Testis (tissue), 2 donors: ENCODE measurements at regions not wholly inside any gene's neighbourhood (a gene's known extent, or its start where the extent isn't known, plus 50 kb on each side); places are given as distances from the start of the nearest gene placed in this dataset.

Source experiments
- DNase-seq: peaks from one replicate; pipeline ENCODE4 v3.0.0-alpha.2; 2019
- H3K27ac ChIP-seq, 2 donors: fragments of 200-600 bp; sonication (generic); one replicate each; pipeline ENCODE4 v1.5.1; 2019
- H3K27me3 ChIP-seq: fragments of 200-600 bp; sonication (generic); one replicate; pipeline ENCODE4 v1.5.1; 2019
- H3K36me3 ChIP-seq: fragments of 200-600 bp; sonication (generic); one replicate; pipeline ENCODE4 v1.5.1; 2017; ENCODE audit warnings: low read depth; ENCODE audit errors: missing control alignments
- H3K4me1 ChIP-seq: fragments of 200-600 bp; sonication (generic); one replicate; pipeline ENCODE4 v1.5.1; 2019
- H3K4me3 ChIP-seq, 2 donors: fragments of 200-600 bp; sonication (generic); one replicate each; pipeline ENCODE4 v1.5.1; 2017 to 2019
- H3K9me3 ChIP-seq: fragments of 200-600 bp; sonication (generic); one replicate; pipeline ENCODE4 v1.5.1; 2017
- POLR2A ChIP-seq: fragments of 450-650 bp; IDR thresholded peaks from one replicate; pipeline ENCODE4 v1.6.1; 2017; ENCODE audit warnings: antibody characterized with exemption, mild to moderate bottlenecking, moderate library complexity
- WGBS, 2 donors: methylation state at CpG; one replicate each; pipeline ENCODE4 v1.1.5; 2018; 5-methylcytosine and 5-hydroxymethylcytosine counted together
- intact Hi-C: fragments of 100-400 bp; cut with DNase I; formaldehyde crosslinking; loops from one replicate; pipeline ENCODE4 v1.15.1; 2023; ENCODE audit warnings: low total_unique reads
- TF ChIP-seq, protein P1 (sequence below), 3 experiments: fragments of 450-650 bp in 2 of 3; fragments of 200-600 bp in 1 of 3; sonication (generic) in 1 of 3; IDR thresholded peaks; one replicate each; pipeline ENCODE4 v1.5.1; 2016 to 2019; ENCODE audit warnings: antibody characterized with exemption in 3 of 3, mild to moderate bottlenecking in 2 of 3, moderate library complexity in 1 of 3

GRCh38 chr6:147910281-147910680 lies 401.8 kb downstream of the SAMD5 start:
- no peaks in the 10 kb centered on the region for H3K27me3 ChIP-seq
- no peak overlapping the region for H3K4me3 ChIP-seq
- intact Hi-C loops = no loop called here
- no peaks in the 10 kb centered on the region for H3K4me1 ChIP-seq
- H3K27ac ChIP-seq = no peak overlapping the region
- WGBS, 2 donors = 92 to 93% methylated on average over 9 of the region's 9 CpGs
- no peaks in the 10 kb centered on the region for H3K9me3 ChIP-seq
- no peak for DNase-seq
- H3K36me3 ChIP-seq = no peaks in the 10 kb centered on the region
- TF ChIP-seq, protein P1, sequence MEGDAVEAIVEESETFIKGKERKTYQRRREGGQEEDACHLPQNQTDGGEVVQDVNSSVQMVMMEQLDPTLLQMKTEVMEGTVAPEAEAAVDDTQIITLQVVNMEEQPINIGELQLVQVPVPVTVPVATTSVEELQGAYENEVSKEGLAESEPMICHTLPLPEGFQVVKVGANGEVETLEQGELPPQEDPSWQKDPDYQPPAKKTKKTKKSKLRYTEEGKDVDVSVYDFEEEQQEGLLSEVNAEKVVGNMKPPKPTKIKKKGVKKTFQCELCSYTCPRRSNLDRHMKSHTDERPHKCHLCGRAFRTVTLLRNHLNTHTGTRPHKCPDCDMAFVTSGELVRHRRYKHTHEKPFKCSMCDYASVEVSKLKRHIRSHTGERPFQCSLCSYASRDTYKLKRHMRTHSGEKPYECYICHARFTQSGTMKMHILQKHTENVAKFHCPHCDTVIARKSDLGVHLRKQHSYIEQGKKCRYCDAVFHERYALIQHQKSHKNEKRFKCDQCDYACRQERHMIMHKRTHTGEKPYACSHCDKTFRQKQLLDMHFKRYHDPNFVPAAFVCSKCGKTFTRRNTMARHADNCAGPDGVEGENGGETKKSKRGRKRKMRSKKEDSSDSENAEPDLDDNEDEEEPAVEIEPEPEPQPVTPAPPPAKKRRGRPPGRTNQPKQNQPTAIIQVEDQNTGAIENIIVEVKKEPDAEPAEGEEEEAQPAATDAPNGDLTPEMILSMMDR (IDR thresholded peaks at IDR 0.05) = no peak
- TF ChIP-seq POLR2A = no peak

DNA sequence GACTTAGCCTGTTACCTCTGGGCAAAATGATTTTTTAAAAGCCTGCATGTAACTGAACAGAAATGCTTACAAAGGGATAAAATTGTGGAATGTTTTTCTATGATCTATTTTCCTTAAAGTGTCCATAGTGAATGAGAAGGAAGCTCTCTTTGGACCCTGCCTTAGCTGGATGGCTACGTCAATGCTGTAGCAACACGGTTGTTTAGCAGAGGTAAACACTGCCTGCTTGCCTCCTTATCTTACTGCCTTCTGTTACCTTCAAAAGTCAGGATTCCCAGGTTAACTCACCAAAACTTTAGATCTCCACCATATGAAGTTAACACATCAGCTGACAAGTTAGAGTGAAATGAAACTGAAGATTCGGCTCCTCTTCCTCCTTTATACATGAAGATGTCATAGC lies 402.6 kb downstream of the SAMD5 start:
- DNase-seq = no peak
- 93 to 94% methylated on average over 3 of the region's 3 CpGs for WGBS, 2 donors
- no peaks in the 10 kb centered on the region for H3K9me3 ChIP-seq
- H3K27ac ChIP-seq = no peak overlapping the region
- no peaks in the 10 kb centered on the region for H3K4me1 ChIP-seq
- no peaks in the 10 kb centered on the region for H3K27me3 ChIP-seq
- TF ChIP-seq, protein P1 (IDR thresholded peaks at IDR 0.05) = no peak
- intact Hi-C loops = no loop called here
- H3K4me3 ChIP-seq = no peak overlapping the region
- no peaks in the 10 kb centered on the region for H3K36me3 ChIP-seq

DNA sequence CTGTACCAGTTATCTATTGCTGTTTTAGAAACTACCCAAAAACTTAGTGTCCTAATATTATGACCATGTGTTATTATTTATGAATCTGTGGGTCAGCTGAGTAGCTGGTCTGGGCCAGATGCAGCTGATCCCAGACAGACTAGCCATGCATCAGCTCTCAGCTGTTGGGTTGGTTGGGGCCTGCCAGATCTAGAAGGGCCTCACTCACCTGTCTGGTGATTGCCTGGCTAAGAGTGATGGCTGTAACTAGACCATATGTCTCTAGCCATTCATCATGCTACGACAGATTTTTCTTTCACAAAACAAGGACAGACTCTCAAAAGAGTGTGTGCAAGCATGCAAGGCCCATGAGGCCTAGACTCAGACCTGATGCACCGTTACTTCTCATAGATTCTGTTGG lies 403.2 kb downstream of the SAMD5 start:
- 93 to 97% methylated on average over 2 of the region's 2 CpGs for WGBS, 2 donors

DNA sequence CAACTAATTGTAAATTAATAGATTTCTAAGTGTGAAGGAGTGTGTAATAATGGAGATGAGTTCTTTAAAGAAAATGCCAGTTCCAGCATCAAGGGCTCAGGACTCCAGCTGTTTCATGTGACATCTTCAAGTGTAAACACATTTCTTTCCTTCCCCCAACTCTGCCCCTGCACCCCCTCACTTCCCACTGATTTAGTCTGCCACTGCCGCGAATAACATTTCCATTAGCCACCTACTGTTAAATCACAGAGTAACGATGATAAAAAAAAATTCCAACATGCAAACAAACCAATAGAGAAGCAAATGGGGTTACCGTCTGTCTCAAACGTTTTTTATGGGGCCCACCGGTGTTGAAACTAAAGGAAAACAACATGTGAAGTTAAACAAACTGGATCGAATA lies 414.3 kb downstream of the SAMD5 start:
- Histone ChIP-seq H3K9me3 (no peaks in the 10 kb centered on the region), H3K4me1 (no peaks in the 10 kb centered on the region), H3K27me3 (no peaks in the 10 kb centered on the region), H3K27ac (no peak overlapping the region), H3K36me3 (no peaks in the 10 kb centered on the region), H3K4me3 (no peak overlapping the region)
- intact Hi-C loops = no loop called here
- WGBS, 2 donors = 43 to 53% methylated on average over 7 of the region's 7 CpGs
- TF ChIP-seq, protein P1 (IDR thresholded peaks at IDR 0.05) = no peak
- TF ChIP-seq POLR2A = no peak
- no peak for DNase-seq

More for the DNA sequence above, 403.2 kb downstream of the SAMD5 start:
- intact Hi-C loops = no loop called here
- TF ChIP-seq POLR2A = no peak
- TF ChIP-seq, protein P1 (IDR thresholded peaks at IDR 0.05) = no peak
- Histone ChIP-seq H3K27me3 (no peaks in the 10 kb centered on the region), H3K27ac (no peak overlapping the region), H3K4me1 (no peaks in the 10 kb centered on the region), H3K9me3 (no peaks in the 10 kb centered on the region), H3K36me3 (no peaks in the 10 kb centered on the region), H3K4me3 (no peak overlapping the region)
- no peak for DNase-seq

DNA sequence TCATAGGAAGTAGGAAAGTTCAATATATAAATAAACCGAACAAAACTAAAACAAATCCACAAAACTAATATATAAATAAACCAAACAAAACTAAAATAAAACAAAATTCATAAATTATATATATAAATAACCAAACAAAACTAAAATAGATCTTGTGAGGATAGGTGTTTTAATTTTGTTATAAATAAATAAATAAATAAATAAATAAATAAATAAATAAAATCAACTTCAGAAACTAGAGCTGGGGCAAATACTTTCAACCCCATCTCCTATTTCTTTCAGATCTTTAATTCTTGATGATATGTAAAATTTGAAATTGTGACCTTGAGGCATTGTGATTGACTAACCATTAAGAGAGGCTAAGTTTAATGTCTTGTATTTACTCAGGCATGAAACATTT lies 416.1 kb downstream of the SAMD5 start:
- intact Hi-C loops = no loop called here
- Histone ChIP-seq H3K36me3 (no peaks in the 10 kb centered on the region), H3K4me1 (no peaks in the 10 kb centered on the region), H3K4me3 (no peak overlapping the region), H3K9me3 (no peaks in the 10 kb centered on the region), H3K27ac (no peak overlapping the region), H3K27me3 (no peaks in the 10 kb centered on the region)
- no peak for TF ChIP-seq POLR2A
- DNase-seq = no peak
- WGBS, 2 donors = 90 to 94% methylated on average over 1 of the region's 1 CpG
